ENCODE measurements at regions not wholly inside any gene's neighbourhood (a gene's known extent, or its start where the extent isn't known, plus 50 kb on each side); places are given as distances from the start of the nearest gene placed in this dataset.

GRCh38 chr10:110376767-110377160, 72.0 kb upstream of the SMNDC1 start:
- DNase-seq (no peak), ATAC-seq (ENCODE audit: low read depth) (no peak)
- H3K79me2 ChIP-seq (ENCODE audit: control insufficient read depth, insufficient read depth, low read length) = no peaks in the 10 kb centered on the region
- Mint-ChIP-seq H3K27me3 (peaks cover 19% of the 10 kb centered on the region), H3K4me1 (peaks cover 6% of the 10 kb centered on the region), H3K4me3 (no peak overlapping the region), H3K9me3 (ENCODE audit: insufficient read depth) (no peaks in the 10 kb centered on the region), H3K27ac (no peak overlapping the region)
- no peak overlapping the region for H3K4me3 ChIP-seq (ENCODE audit: control extremely low read depth in 1 of 5, extremely low read depth in 1 of 5, insufficient read depth in 1 of 5, low read depth in 2 of 5, low read length in 4 of 5)
- intact Hi-C loops (cut with micrococcal nuclease) = no loop called here
- H3K9ac ChIP-seq (ENCODE audit: low read length) = no peak overlapping the region
- TF ChIP-seq CTCF (IDR thresholded peaks at IDR 0.05) = no peak
- no peak for TF ChIP-seq EZH2 (IDR thresholded peaks at IDR 0.05; ENCODE audit: borderline replicate concordance, insufficient read depth, low read depth, low read length, poor library complexity, severe bottlenecking)
- H3K27ac ChIP-seq (ENCODE audit: low read length in 2 of 2) = no peak overlapping the region
- no peaks in the 10 kb centered on the region for H3K27me3 ChIP-seq (replicated peaks in 1 of 4; ENCODE audit: control extremely low read depth in 1 of 4, control insufficient read depth in 3 of 4, insufficient read depth in 4 of 4, low read length in 3 of 4)
- ChIA-PET CTCF (interaction anchor here (1.1 kb wide), 1 partner anchor 26 kb away, joined by 3 read pairs; no protein-coding TSS in a partner anchor), POLR2A (no interaction called here)
- no peaks in the 10 kb centered on the region for H3K9me3 ChIP-seq (ENCODE audit: control extremely low read depth in 1 of 3, control insufficient read depth in 2 of 3, insufficient read depth in 1 of 3, low read length in 2 of 3)
- H4K20me1 ChIP-seq (ENCODE audit: control insufficient read depth, insufficient read depth, low read length, poor library complexity, severe bottlenecking) = no peaks in the 10 kb centered on the region
- H3K4me2 ChIP-seq (replicated peaks; ENCODE audit: low read depth, low read length, poor library complexity, severe bottlenecking) = no peak overlapping the region
- H2AFZ ChIP-seq (ENCODE audit: insufficient read depth, low read depth, low read length, poor library complexity, severe bottlenecking) = no peak overlapping the region
- H3K4me1 ChIP-seq (ENCODE audit: control insufficient read depth in 2 of 2, insufficient read depth in 2 of 2, low read length in 2 of 2) = no peaks in the 10 kb centered on the region
- H3K36me3 ChIP-seq (replicated peaks in 1 of 2; ENCODE audit: control extremely low read depth in 1 of 2, control insufficient read depth in 1 of 2, extremely low read depth in 1 of 2, insufficient read depth in 2 of 2, low read length in 1 of 2) = no peaks in the 10 kb centered on the region
- 81% methylated on average over 4 of the region's 5 CpGs for WGBS (ENCODE audit: insufficient coverage)

DNA sequence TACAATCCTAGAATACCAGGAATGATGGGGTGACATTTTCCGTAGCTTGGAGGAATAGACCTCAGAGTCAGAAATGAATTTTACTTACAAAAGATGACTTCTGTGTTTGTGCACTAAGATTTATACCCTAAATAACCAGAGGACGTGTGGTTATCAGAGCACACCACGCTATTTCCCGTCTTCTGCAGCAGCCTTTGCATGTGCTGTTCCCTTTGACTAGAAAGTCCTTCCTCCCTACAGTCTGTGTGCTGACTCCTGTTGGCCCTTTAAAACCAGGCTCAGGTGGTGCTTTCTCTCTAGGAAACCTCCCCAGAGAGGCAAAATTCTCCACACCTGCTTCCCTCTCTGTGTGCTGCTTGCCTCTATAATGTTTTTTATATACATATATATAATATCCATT, 73.3 kb upstream of the SMNDC1 start:
- POLR2A ChIA-PET = no interaction called here
- H3K4me1 ChIP-seq (ENCODE audit: control insufficient read depth in 2 of 2, insufficient read depth in 2 of 2, low read length in 2 of 2) = no peaks in the 10 kb centered on the region
- intact Hi-C loops (cut with micrococcal nuclease) = no loop called here
- Mint-ChIP-seq H3K27me3 (peaks cover 19% of the 10 kb centered on the region), H3K9me3 (ENCODE audit: insufficient read depth) (no peaks in the 10 kb centered on the region), H3K27ac (no peak overlapping the region), H3K4me1 (peaks cover 6% of the 10 kb centered on the region), H3K4me3 (no peak overlapping the region)
- CTCF ChIA-PET = no interaction called here
- H3K4me3 ChIP-seq (ENCODE audit: control extremely low read depth in 1 of 5, extremely low read depth in 1 of 5, insufficient read depth in 1 of 5, low read depth in 2 of 5, low read length in 4 of 5) = no peak overlapping the region
- DNase-seq (no peak), ATAC-seq (ENCODE audit: low read depth) (no peak)
- H3K9me3 ChIP-seq (ENCODE audit: control extremely low read depth in 1 of 3, control insufficient read depth in 2 of 3, insufficient read depth in 1 of 3, low read length in 2 of 3) = no peaks in the 10 kb centered on the region
- H3K27me3 ChIP-seq (replicated peaks in 1 of 4; ENCODE audit: control extremely low read depth in 1 of 4, control insufficient read depth in 3 of 4, insufficient read depth in 4 of 4, low read length in 3 of 4) = no peaks in the 10 kb centered on the region
- no peak overlapping the region for H2AFZ ChIP-seq (ENCODE audit: insufficient read depth, low read depth, low read length, poor library complexity, severe bottlenecking)
- TF ChIP-seq CTCF (IDR thresholded peaks at IDR 0.05) (no peak), EZH2 (IDR thresholded peaks at IDR 0.05; ENCODE audit: borderline replicate concordance, insufficient read depth, low read depth, low read length, poor library complexity, severe bottlenecking) (no peak)
- H4K20me1 ChIP-seq (ENCODE audit: control insufficient read depth, insufficient read depth, low read length, poor library complexity, severe bottlenecking) = no peaks in the 10 kb centered on the region
- 11% methylated on average over 3 of the region's 4 CpGs for WGBS (ENCODE audit: insufficient coverage)
- no peak overlapping the region for H3K27ac ChIP-seq (ENCODE audit: low read length in 2 of 2)
- H3K9ac ChIP-seq (ENCODE audit: low read length) = no peak overlapping the region
- no peaks in the 10 kb centered on the region for H3K79me2 ChIP-seq (ENCODE audit: control insufficient read depth, insufficient read depth, low read length)
- no peaks in the 10 kb centered on the region for H3K36me3 ChIP-seq (replicated peaks in 1 of 2; ENCODE audit: control extremely low read depth in 1 of 2, control insufficient read depth in 1 of 2, extremely low read depth in 1 of 2, insufficient read depth in 2 of 2, low read length in 1 of 2)
- H3K4me2 ChIP-seq (replicated peaks; ENCODE audit: low read depth, low read length, poor library complexity, severe bottlenecking) = no peak overlapping the region

All from B cell (primary cell).